ENCODE measurements at regions not wholly inside any gene's neighbourhood (a gene's known extent, or its start where the extent isn't known, plus 50 kb on each side); places are given as distances from the start of the nearest gene placed in this dataset.
A peak's percentile ranks its signal among the peaks of the same experiment; 100 is the strongest.

- no peak for TF ChIP-seq CTCF (IDR thresholded peaks at IDR 0.05)
- DNase-seq (ENCODE audit: low spot score) = no peak
- H3K36me3 ChIP-seq = no peaks in the 10 kb centered on the region
- no peak overlapping the region for H3K4me3 ChIP-seq
- H3K27ac ChIP-seq = no peak overlapping the region
- H3K9me3 ChIP-seq = no peaks in the 10 kb centered on the region
- H3K27me3 ChIP-seq (replicated peaks; ENCODE audit: insufficient read depth) = no peaks in the 10 kb centered on the region
- peaks cover 6 to 11% of the 10 kb centered on the region in 2 donors for H3K4me1 ChIP-seq (ENCODE audit: control insufficient read depth in 1 of 2, low read depth in 2 of 2)
- no peak for ATAC-seq (ENCODE audit: insufficient number of reproducible peaks, low FRiP score, low read depth)
Measured at GRCh38 chr2:102078773-102079172, 63.8 kb upstream of the IL1R1 start.

GRCh38 chr2:102080451-102081242 is 61.9 kb upstream of the IL1R1 start:
- DNase-seq (ENCODE audit: low spot score) (no peak), ATAC-seq (ENCODE audit: insufficient number of reproducible peaks, low FRiP score, low read depth) (no peak)
- no peaks in the 10 kb centered on the region for H3K9me3 ChIP-seq
- peaks cover 6 to 11% of the 10 kb centered on the region in 2 donors for H3K4me1 ChIP-seq (ENCODE audit: control insufficient read depth in 1 of 2, low read depth in 2 of 2)
- TF ChIP-seq CTCF (IDR thresholded peaks at IDR 0.05) = no peak
- no peaks in the 10 kb centered on the region for H3K27me3 ChIP-seq (replicated peaks; ENCODE audit: insufficient read depth)
- no peak overlapping the region for H3K4me3 ChIP-seq
- no peaks in the 10 kb centered on the region for H3K36me3 ChIP-seq
- no peak overlapping the region for H3K27ac ChIP-seq

- no peaks in the 10 kb centered on the region for H3K9me3 ChIP-seq
- peaks cover 6 to 16% of the 10 kb centered on the region in 2 donors for H3K4me1 ChIP-seq (ENCODE audit: control insufficient read depth in 1 of 2, low read depth in 2 of 2)
- no peaks in the 10 kb centered on the region for H3K27me3 ChIP-seq (replicated peaks; ENCODE audit: insufficient read depth)
- DNase-seq (ENCODE audit: low spot score) (no peak), ATAC-seq (ENCODE audit: insufficient number of reproducible peaks, low FRiP score, low read depth) (no peak)
- H3K36me3 ChIP-seq = no peaks in the 10 kb centered on the region
- H3K27ac ChIP-seq = no peak overlapping the region
- H3K4me3 ChIP-seq = no peak overlapping the region
- no peak for TF ChIP-seq CTCF (IDR thresholded peaks at IDR 0.05)
Measured at GRCh38 chr2:102081243-102081522, 61.4 kb upstream of the IL1R1 start.

GRCh38 chr2:102081606-102082005 is 60.9 kb upstream of the IL1R1 start:
- Histone ChIP-seq H3K4me1 (ENCODE audit: control insufficient read depth in 1 of 2, low read depth in 2 of 2) (peaks cover 6 to 18% of the 10 kb centered on the region in 2 donors), H3K9me3 (no peaks in the 10 kb centered on the region), H3K36me3 (no peaks in the 10 kb centered on the region), H3K4me3 (no peak overlapping the region), H3K27me3 (replicated peaks; ENCODE audit: insufficient read depth) (no peaks in the 10 kb centered on the region), H3K27ac (no peak overlapping the region)
- ATAC-seq (ENCODE audit: insufficient number of reproducible peaks, low FRiP score, low read depth) (no peak), DNase-seq (ENCODE audit: low spot score) (no peak)
- no peak for TF ChIP-seq CTCF (IDR thresholded peaks at IDR 0.05)

- H3K27ac ChIP-seq = peak overlapping the region; percentile 7 to 10
- DNase-seq (ENCODE audit: low spot score) = no peak
Measured at GRCh38 chr2:102082571-102083392, 59.8 kb upstream of the IL1R1 start.

More at GRCh38 chr2:102082571-102083392, 59.8 kb upstream of the IL1R1 start:
- peaks cover 6 to 18% of the 10 kb centered on the region in 2 donors for H3K4me1 ChIP-seq (ENCODE audit: control insufficient read depth in 1 of 2, low read depth in 2 of 2)
- no peak for TF ChIP-seq CTCF (IDR thresholded peaks at IDR 0.05)
- H3K9me3 ChIP-seq = no peaks in the 10 kb centered on the region
- ATAC-seq (ENCODE audit: insufficient number of reproducible peaks, low FRiP score, low read depth) = peak; percentile 64
- H3K36me3 ChIP-seq = no peaks in the 10 kb centered on the region
- H3K27me3 ChIP-seq (replicated peaks; ENCODE audit: insufficient read depth) = no peaks in the 10 kb centered on the region
- H3K4me3 ChIP-seq = peak overlapping the region; percentile 30

Data from thoracic aorta (tissue), 2 donors.